WTC11 (cell line): ENCODE measurements at regions not wholly inside any gene's neighbourhood (a gene's known extent, or its start where the extent isn't known, plus 50 kb on each side); places are given as distances from the start of the nearest gene placed in this dataset.

Source experiments
- ATAC-seq: fragments of 200-7000 bp; cut with Tn5 transposase; 2 replicates; pipeline ENCODE4 v1.10.0; 2021; ENCODE audit warnings: mild to moderate bottlenecking, moderate library complexity
- CTCF ChIA-PET: fragments of 300-600 bp; sonication (Branson Sonifier 250); formaldehyde crosslinking; loops from one replicate; lab custom pipeline; 2021; ENCODE audit warnings: antibody characterized with exemption; lab: Charles Lee
- POLR2A ChIA-PET: fragments of 350-600 bp; sonication (Branson Sonifier 250); formaldehyde crosslinking; loops from one replicate; lab custom pipeline; 2021; ENCODE audit warnings: antibody characterized with exemption; lab: Charles Lee
- DNase-seq: peaks from one replicate; pipeline ENCODE4 v3.0.0; 2021; ENCODE audit warnings: low spot score
- H3K27ac Mint-ChIP-seq: 2 replicates; pipeline ENCODE4 v1.8.0; 2021; ENCODE audit warnings: mixed read lengths
- H3K27me3 Mint-ChIP-seq: 2 replicates; pipeline ENCODE4 v1.8.0; 2021; ENCODE audit warnings: low read depth, mild to moderate bottlenecking, moderate library complexity, mixed read lengths
- H3K36me3 Mint-ChIP-seq: 2 replicates; pipeline ENCODE4 v1.8.0; 2021; ENCODE audit warnings: mixed read lengths
- H3K4me1 Mint-ChIP-seq: 2 replicates; pipeline ENCODE4 v1.8.0; 2022; ENCODE audit warnings: mixed read lengths
- H3K4me3 Mint-ChIP-seq: 2 replicates; pipeline ENCODE4 v1.8.0; 2021; ENCODE audit warnings: mild to moderate bottlenecking, moderate library complexity, mixed read lengths
- H3K9me3 Mint-ChIP-seq: 2 replicates; pipeline ENCODE4 v1.8.0; 2021; ENCODE audit warnings: mixed read lengths
- CREB1 ChIP-seq: sonication (generic); formaldehyde crosslinking; IDR thresholded peaks from 2 replicates; pipeline ENCODE4 v1.8.0; 2023; ENCODE audit warnings: mild to moderate bottlenecking, missing genetic modification reagents
- ESRRA ChIP-seq: sonication (generic); formaldehyde crosslinking; IDR thresholded peaks from 2 replicates; pipeline ENCODE4 v1.8.1; 2022; ENCODE audit warnings: mild to moderate bottlenecking, missing genetic modification reagents, borderline replicate concordance
- GTF2I ChIP-seq: fragments of 250-450 bp; sonication (Bioruptor Pico); conservative IDR thresholded peaks from 2 replicates; pipeline ENCODE4 v1.4.0; 2021; ENCODE audit warnings: mild to moderate bottlenecking
- JAZF1 ChIP-seq: fragments of 250-450 bp; sonication (Bioruptor Pico); IDR thresholded peaks from 2 replicates; pipeline ENCODE4 v1.9.0; 2021; ENCODE audit warnings: moderate library complexity, mild to moderate bottlenecking, inconsistent platforms
- JUN ChIP-seq: sonication (generic); formaldehyde crosslinking; IDR thresholded peaks from 2 replicates; pipeline ENCODE4 v1.8.0; 2023; ENCODE audit warnings: mild to moderate bottlenecking, missing genetic modification reagents
- KAT7 ChIP-seq: sonication (generic); formaldehyde crosslinking; IDR thresholded peaks from 2 replicates; pipeline ENCODE4 v1.8.1; 2023; ENCODE audit warnings: missing genetic modification reagents, mild to moderate bottlenecking, borderline replicate concordance
- NFATC4 ChIP-seq: fragments of 250-450 bp; sonication (Bioruptor Pico); IDR thresholded peaks from 2 replicates; pipeline ENCODE4 v1.9.0; 2021; ENCODE audit warnings: mild to moderate bottlenecking
- NFYB ChIP-seq: sonication (generic); formaldehyde crosslinking; conservative IDR thresholded peaks from 2 replicates; pipeline ENCODE4 v1.8.0; 2022; ENCODE audit warnings: low read depth, missing genetic modification reagents
- NR2C2 ChIP-seq: sonication (generic); formaldehyde crosslinking; IDR thresholded peaks from 2 replicates; pipeline ENCODE4 v1.8.0; 2022; ENCODE audit warnings: mild to moderate bottlenecking, missing genetic modification reagents
- RELA ChIP-seq: sonication (generic); formaldehyde crosslinking; IDR thresholded peaks from 2 replicates; pipeline ENCODE4 v1.8.1; 2022; ENCODE audit warnings: missing genetic modification reagents, mild to moderate bottlenecking, borderline replicate concordance
- SMAD3 ChIP-seq: sonication (generic); formaldehyde crosslinking; IDR thresholded peaks from 2 replicates; pipeline ENCODE4 v1.8.0; 2022; ENCODE audit warnings: missing genetic modification reagents, mild to moderate bottlenecking, borderline replicate concordance
- SMAD4 ChIP-seq: sonication (generic); formaldehyde crosslinking; IDR thresholded peaks from 2 replicates; pipeline ENCODE4 v1.8.0; 2022; ENCODE audit warnings: mild to moderate bottlenecking, missing genetic modification reagents
- TCF7 ChIP-seq: sonication (generic); formaldehyde crosslinking; IDR thresholded peaks from 2 replicates; pipeline ENCODE4 v1.8.0; 2022; ENCODE audit warnings: mild to moderate bottlenecking, low read depth, missing genetic modification reagents, moderate library complexity
- ZBTB21 ChIP-seq: sonication (generic); formaldehyde crosslinking; IDR thresholded peaks from 2 replicates; pipeline ENCODE4 v1.8.1; 2023; ENCODE audit warnings: mild to moderate bottlenecking, missing genetic modification reagents, borderline replicate concordance
- ZNF121 ChIP-seq: sonication (generic); formaldehyde crosslinking; IDR thresholded peaks from 2 replicates; pipeline ENCODE4 v1.8.0; 2023; ENCODE audit warnings: missing genetic modification reagents
- ZNF263 ChIP-seq: sonication (generic); formaldehyde crosslinking; IDR thresholded peaks from 2 replicates; pipeline ENCODE4 v1.8.1; 2022; ENCODE audit warnings: low read depth, mild to moderate bottlenecking, moderate library complexity, missing genetic modification reagents
- ZNF396 ChIP-seq: fragments of 250-450 bp; sonication (Bioruptor Pico); IDR thresholded peaks from 2 replicates; pipeline ENCODE4 v1.8.0; 2021; ENCODE audit warnings: mild to moderate bottlenecking, moderate library complexity, borderline replicate concordance
- ZNF671 ChIP-seq: fragments of 250-450 bp; sonication (Bioruptor Pico); IDR thresholded peaks from 2 replicates; pipeline ENCODE4 v1.8.0; 2021; ENCODE audit warnings: mild to moderate bottlenecking
- TF ChIP-seq, protein P1 (sequence below): fragments of 250-450 bp; sonication (Bioruptor Pico); IDR thresholded peaks from 2 replicates; pipeline ENCODE4 v1.9.0; 2021; ENCODE audit warnings: mild to moderate bottlenecking
- TF ChIP-seq, protein P2 (sequence below): fragments of 250-450 bp; sonication (Bioruptor Pico); IDR thresholded peaks from 2 replicates; pipeline ENCODE4 v1.8.0; 2021; ENCODE audit warnings: mild to moderate bottlenecking
- TF ChIP-seq, protein P3 (sequence below): sonication (generic); formaldehyde crosslinking; IDR thresholded peaks from 2 replicates; pipeline ENCODE4 v1.8.0; 2022; ENCODE audit warnings: mild to moderate bottlenecking, missing genetic modification reagents
- TF ChIP-seq, protein P4 (sequence below): sonication (generic); formaldehyde crosslinking; IDR thresholded peaks from 2 replicates; pipeline ENCODE4 v1.8.1; 2023; ENCODE audit warnings: mild to moderate bottlenecking, missing genetic modification reagents, moderate library complexity
- TF ChIP-seq, protein P5 (sequence below): fragments of 250-450 bp; sonication (Bioruptor Pico); IDR thresholded peaks from 2 replicates; pipeline ENCODE4 v1.9.0; 2021; ENCODE audit warnings: mild to moderate bottlenecking, borderline replicate concordance

DNA sequence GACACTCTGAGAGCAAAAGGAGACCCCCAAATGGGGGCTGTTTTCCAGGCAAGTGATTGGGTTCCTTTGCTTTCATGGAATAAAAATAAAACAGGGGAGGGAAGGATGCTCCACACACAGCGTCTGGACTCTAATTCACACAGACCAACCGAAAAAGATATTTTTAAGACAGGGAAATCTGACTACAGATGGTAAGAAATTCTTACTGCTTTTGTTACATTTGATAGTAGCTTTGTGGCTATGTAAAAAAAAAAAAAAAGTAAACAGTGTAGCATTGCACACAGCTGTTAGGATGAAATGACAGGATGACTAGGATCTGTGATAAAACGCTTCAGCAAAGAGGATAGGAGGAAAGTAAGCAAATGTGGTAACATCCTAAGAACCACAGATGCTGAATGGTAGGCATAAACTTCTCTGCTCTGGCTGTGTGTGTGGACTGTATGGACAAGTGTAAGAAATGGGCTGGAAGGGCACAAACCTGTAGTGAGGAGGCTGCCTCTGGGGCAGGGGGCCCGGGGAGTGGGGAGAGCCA lies 207.6 kb downstream of the ANAPC1 start:
- Mint-ChIP-seq H3K36me3 (peaks cover 6% of the 10 kb centered on the region), H3K9me3 (peaks cover 9% of the 10 kb centered on the region), H3K4me1 (peaks cover 16% of the 10 kb centered on the region), H3K27ac (no peak overlapping the region), H3K27me3 (no peaks in the 10 kb centered on the region), H3K4me3 (no peak overlapping the region)
- ChIA-PET POLR2A (no interaction called here), CTCF (no interaction called here)
- TF ChIP-seq CREB1 (CRISPR knock-in tag), result no peak
- TF ChIP-seq NR2C2 (CRISPR knock-in tag), result no peak
- TF ChIP-seq ZBTB21 (CRISPR knock-in tag), result no peak
- TF ChIP-seq, protein P1, sequence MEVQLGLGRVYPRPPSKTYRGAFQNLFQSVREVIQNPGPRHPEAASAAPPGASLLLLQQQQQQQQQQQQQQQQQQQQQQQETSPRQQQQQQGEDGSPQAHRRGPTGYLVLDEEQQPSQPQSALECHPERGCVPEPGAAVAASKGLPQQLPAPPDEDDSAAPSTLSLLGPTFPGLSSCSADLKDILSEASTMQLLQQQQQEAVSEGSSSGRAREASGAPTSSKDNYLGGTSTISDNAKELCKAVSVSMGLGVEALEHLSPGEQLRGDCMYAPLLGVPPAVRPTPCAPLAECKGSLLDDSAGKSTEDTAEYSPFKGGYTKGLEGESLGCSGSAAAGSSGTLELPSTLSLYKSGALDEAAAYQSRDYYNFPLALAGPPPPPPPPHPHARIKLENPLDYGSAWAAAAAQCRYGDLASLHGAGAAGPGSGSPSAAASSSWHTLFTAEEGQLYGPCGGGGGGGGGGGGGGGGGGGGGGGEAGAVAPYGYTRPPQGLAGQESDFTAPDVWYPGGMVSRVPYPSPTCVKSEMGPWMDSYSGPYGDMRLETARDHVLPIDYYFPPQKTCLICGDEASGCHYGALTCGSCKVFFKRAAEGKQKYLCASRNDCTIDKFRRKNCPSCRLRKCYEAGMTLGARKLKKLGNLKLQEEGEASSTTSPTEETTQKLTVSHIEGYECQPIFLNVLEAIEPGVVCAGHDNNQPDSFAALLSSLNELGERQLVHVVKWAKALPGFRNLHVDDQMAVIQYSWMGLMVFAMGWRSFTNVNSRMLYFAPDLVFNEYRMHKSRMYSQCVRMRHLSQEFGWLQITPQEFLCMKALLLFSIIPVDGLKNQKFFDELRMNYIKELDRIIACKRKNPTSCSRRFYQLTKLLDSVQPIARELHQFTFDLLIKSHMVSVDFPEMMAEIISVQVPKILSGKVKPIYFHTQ (CRISPR knock-in tag), result no peak
- DNase-seq (no peak), ATAC-seq (no peak)

DNA sequence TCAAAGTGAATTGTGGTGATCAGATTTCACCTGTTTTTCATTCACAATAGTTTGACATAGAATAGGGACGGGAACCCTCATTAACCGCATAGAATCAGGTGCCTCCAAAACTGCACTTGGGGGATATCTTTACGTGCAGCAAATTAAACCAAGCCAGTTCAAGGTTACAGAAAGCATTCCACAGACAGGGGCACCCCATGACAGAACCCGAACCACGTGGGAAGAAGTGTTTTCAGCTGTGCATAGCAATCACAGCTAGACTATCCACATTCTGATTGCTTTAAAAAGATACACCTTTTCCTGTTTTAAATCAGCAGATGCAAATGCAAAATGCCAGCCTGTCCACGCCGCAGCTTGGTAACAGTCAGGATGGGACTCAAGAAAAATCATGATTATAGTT lies 205.8 kb downstream of the ANAPC1 start:
- H3K9me3 Mint-ChIP-seq, result peaks cover 18% of the 10 kb centered on the region
- DNase-seq (no peak), ATAC-seq (no peak)
- H3K4me1 Mint-ChIP-seq, result peaks cover 16% of the 10 kb centered on the region
- H3K27me3 Mint-ChIP-seq, result no peaks in the 10 kb centered on the region
- H3K4me3 Mint-ChIP-seq, result no peak overlapping the region
- H3K36me3 Mint-ChIP-seq, result peaks cover 13% of the 10 kb centered on the region
- POLR2A ChIA-PET, result interaction anchor here (0.6 kb wide), 1 partner anchor 838 kb away, joined by 3 read pairs; no protein-coding TSS in a partner anchor
- no peak overlapping the region for H3K27ac Mint-ChIP-seq
- CTCF ChIA-PET, result interaction anchor here (0.9 kb wide), 1 partner anchor 14 kb away, joined by 3 read pairs; no protein-coding TSS in a partner anchor
- TF ChIP-seq ESRRA (CRISPR knock-in tag), result no peak
- no peak for TF ChIP-seq GTF2I (CRISPR knock-in tag)
- TF ChIP-seq ZNF263 (CRISPR knock-in tag), result no peak
- TF ChIP-seq, protein P2, sequence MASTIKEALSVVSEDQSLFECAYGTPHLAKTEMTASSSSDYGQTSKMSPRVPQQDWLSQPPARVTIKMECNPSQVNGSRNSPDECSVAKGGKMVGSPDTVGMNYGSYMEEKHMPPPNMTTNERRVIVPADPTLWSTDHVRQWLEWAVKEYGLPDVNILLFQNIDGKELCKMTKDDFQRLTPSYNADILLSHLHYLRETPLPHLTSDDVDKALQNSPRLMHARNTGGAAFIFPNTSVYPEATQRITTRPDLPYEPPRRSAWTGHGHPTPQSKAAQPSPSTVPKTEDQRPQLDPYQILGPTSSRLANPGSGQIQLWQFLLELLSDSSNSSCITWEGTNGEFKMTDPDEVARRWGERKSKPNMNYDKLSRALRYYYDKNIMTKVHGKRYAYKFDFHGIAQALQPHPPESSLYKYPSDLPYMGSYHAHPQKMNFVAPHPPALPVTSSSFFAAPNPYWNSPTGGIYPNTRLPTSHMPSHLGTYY (CRISPR knock-in tag), result no peak
- TF ChIP-seq ZNF671 (CRISPR knock-in tag), result no peak
- no peak for TF ChIP-seq NFATC4 (CRISPR knock-in tag)
- TF ChIP-seq, protein P3, sequence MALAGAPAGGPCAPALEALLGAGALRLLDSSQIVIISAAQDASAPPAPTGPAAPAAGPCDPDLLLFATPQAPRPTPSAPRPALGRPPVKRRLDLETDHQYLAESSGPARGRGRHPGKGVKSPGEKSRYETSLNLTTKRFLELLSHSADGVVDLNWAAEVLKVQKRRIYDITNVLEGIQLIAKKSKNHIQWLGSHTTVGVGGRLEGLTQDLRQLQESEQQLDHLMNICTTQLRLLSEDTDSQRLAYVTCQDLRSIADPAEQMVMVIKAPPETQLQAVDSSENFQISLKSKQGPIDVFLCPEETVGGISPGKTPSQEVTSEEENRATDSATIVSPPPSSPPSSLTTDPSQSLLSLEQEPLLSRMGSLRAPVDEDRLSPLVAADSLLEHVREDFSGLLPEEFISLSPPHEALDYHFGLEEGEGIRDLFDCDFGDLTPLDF (CRISPR knock-in tag), result no peak
- TF ChIP-seq, protein P4, sequence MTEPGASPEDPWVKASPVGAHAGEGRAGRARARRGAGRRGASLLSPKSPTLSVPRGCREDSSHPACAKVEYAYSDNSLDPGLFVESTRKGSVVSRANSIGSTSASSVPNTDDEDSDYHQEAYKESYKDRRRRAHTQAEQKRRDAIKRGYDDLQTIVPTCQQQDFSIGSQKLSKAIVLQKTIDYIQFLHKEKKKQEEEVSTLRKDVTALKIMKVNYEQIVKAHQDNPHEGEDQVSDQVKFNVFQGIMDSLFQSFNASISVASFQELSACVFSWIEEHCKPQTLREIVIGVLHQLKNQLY, result no peak
- TF ChIP-seq NFYB, result no peak
- no peak for TF ChIP-seq ZNF121 (CRISPR knock-in tag)
- TF ChIP-seq JAZF1, result no peak
- no peak for TF ChIP-seq SMAD3 (CRISPR knock-in tag)
- no peak for TF ChIP-seq SMAD4 (CRISPR knock-in tag)
- TF ChIP-seq, protein P5, sequence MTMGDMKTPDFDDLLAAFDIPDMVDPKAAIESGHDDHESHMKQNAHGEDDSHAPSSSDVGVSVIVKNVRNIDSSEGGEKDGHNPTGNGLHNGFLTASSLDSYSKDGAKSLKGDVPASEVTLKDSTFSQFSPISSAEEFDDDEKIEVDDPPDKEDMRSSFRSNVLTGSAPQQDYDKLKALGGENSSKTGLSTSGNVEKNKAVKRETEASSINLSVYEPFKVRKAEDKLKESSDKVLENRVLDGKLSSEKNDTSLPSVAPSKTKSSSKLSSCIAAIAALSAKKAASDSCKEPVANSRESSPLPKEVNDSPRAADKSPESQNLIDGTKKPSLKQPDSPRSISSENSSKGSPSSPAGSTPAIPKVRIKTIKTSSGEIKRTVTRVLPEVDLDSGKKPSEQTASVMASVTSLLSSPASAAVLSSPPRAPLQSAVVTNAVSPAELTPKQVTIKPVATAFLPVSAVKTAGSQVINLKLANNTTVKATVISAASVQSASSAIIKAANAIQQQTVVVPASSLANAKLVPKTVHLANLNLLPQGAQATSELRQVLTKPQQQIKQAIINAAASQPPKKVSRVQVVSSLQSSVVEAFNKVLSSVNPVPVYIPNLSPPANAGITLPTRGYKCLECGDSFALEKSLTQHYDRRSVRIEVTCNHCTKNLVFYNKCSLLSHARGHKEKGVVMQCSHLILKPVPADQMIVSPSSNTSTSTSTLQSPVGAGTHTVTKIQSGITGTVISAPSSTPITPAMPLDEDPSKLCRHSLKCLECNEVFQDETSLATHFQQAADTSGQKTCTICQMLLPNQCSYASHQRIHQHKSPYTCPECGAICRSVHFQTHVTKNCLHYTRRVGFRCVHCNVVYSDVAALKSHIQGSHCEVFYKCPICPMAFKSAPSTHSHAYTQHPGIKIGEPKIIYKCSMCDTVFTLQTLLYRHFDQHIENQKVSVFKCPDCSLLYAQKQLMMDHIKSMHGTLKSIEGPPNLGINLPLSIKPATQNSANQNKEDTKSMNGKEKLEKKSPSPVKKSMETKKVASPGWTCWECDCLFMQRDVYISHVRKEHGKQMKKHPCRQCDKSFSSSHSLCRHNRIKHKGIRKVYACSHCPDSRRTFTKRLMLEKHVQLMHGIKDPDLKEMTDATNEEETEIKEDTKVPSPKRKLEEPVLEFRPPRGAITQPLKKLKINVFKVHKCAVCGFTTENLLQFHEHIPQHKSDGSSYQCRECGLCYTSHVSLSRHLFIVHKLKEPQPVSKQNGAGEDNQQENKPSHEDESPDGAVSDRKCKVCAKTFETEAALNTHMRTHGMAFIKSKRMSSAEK, result no peak
- TF ChIP-seq RELA (CRISPR knock-in tag), result no peak
- no peak for TF ChIP-seq TCF7 (CRISPR knock-in tag)
- TF ChIP-seq JUN (CRISPR knock-in tag), result no peak
- TF ChIP-seq ZNF396 (CRISPR knock-in tag), result no peak
- TF ChIP-seq KAT7, result no peak
